ENCODE measurements at regions not wholly inside any gene's neighbourhood (a gene's known extent, or its start where the extent isn't known, plus 50 kb on each side); places are given as distances from the start of the nearest gene placed in this dataset.

DNA sequence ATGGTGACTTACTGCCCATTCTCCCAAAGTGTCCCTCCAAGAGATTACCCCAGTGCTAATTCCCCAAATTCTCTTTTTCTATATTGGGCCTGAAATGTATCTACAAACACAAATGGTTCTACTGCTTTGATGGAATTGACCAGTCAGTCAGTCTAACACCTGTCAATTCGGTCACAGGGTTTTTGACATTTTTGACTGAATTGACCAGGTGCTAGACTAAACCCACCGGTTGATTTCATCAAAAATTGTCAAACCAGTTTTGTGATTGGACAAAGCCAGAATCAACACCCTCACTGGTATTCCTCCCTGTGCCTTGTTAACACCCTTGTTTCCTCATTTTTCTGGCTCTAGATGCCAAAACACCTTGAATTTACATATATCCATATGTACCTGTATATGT lies 398.4 kb upstream of the NR2F2 start:
- no peak overlapping the region for H3K4me3 ChIP-seq (ENCODE audit: low read length)
- no peaks in the 10 kb centered on the region for H4K20me1 ChIP-seq (ENCODE audit: control insufficient read depth, insufficient read depth, low read depth, low read length)
- no peaks in the 10 kb centered on the region for H3K79me2 ChIP-seq (ENCODE audit: control insufficient read depth, low read length)
- no peaks in the 10 kb centered on the region for H3K27me3 ChIP-seq (ENCODE audit: control insufficient read depth, low read length)
- no peaks in the 10 kb centered on the region for H3F3A ChIP-seq (ENCODE audit: control insufficient read depth, insufficient read depth)
- no peaks in the 10 kb centered on the region for H3K4me1 ChIP-seq (ENCODE audit: control insufficient read depth, low read length)
- no peaks in the 10 kb centered on the region for H3K9me3 ChIP-seq (ENCODE audit: control insufficient read depth, insufficient read depth, low read length)
- TF ChIP-seq, protein P1, sequence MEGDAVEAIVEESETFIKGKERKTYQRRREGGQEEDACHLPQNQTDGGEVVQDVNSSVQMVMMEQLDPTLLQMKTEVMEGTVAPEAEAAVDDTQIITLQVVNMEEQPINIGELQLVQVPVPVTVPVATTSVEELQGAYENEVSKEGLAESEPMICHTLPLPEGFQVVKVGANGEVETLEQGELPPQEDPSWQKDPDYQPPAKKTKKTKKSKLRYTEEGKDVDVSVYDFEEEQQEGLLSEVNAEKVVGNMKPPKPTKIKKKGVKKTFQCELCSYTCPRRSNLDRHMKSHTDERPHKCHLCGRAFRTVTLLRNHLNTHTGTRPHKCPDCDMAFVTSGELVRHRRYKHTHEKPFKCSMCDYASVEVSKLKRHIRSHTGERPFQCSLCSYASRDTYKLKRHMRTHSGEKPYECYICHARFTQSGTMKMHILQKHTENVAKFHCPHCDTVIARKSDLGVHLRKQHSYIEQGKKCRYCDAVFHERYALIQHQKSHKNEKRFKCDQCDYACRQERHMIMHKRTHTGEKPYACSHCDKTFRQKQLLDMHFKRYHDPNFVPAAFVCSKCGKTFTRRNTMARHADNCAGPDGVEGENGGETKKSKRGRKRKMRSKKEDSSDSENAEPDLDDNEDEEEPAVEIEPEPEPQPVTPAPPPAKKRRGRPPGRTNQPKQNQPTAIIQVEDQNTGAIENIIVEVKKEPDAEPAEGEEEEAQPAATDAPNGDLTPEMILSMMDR (IDR thresholded peaks at IDR 0.05; ENCODE audit: low read depth, low read length, poor library complexity, severe bottlenecking): no peak
- TF ChIP-seq EZH2phosphoT487 (IDR thresholded peaks at IDR 0.05; ENCODE audit: borderline replicate concordance, low read length): no peak
- H3K27ac ChIP-seq (ENCODE audit: low read depth, low read length): no peak overlapping the region
- H3K4me2 ChIP-seq (ENCODE audit: low read length): no peak overlapping the region
- H3K36me3 ChIP-seq (ENCODE audit: control insufficient read depth, low read length): no peaks in the 10 kb centered on the region
- no peaks in the 10 kb centered on the region for H3K9me2 ChIP-seq (replicated peaks; ENCODE audit: control insufficient read depth, low read length)

DNA sequence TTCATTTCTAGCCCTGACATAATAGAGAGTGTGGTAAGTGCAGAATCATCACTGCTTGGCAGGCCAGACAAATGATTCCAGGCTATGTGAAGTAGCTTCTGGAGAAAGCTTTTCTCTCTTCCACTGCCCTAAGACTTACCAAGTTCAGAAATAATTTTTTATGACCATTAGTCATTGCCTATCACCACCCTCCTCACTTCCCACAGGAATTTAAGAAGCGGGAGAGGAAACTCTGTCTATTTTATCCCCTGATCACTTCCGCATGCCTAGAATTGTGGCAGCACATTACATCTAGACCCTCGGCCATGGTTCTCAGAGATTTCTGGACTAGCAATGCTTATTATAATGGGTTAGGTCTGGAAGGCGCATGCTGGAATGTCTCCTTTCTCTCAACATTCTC lies 397.8 kb upstream of the NR2F2 start:
- TF ChIP-seq, protein P1 (IDR thresholded peaks at IDR 0.05; ENCODE audit: low read depth, low read length, poor library complexity, severe bottlenecking): no peak
- no peak for TF ChIP-seq EZH2phosphoT487 (IDR thresholded peaks at IDR 0.05; ENCODE audit: borderline replicate concordance, low read length)
- H3K27me3 ChIP-seq (ENCODE audit: control insufficient read depth, low read length): no peaks in the 10 kb centered on the region
- no peak overlapping the region for H3K27ac ChIP-seq (ENCODE audit: low read depth, low read length)
- no peaks in the 10 kb centered on the region for H3K9me2 ChIP-seq (replicated peaks; ENCODE audit: control insufficient read depth, low read length)
- no peak overlapping the region for H3K4me2 ChIP-seq (ENCODE audit: low read length)
- H3K9me3 ChIP-seq (ENCODE audit: control insufficient read depth, insufficient read depth, low read length): no peaks in the 10 kb centered on the region
- no peaks in the 10 kb centered on the region for H3K36me3 ChIP-seq (ENCODE audit: control insufficient read depth, low read length)
- no peaks in the 10 kb centered on the region for H3K4me1 ChIP-seq (ENCODE audit: control insufficient read depth, low read length)
- H3K4me3 ChIP-seq (ENCODE audit: low read length): no peak overlapping the region
- H3F3A ChIP-seq (ENCODE audit: control insufficient read depth, insufficient read depth): no peaks in the 10 kb centered on the region
- H3K79me2 ChIP-seq (ENCODE audit: control insufficient read depth, low read length): no peaks in the 10 kb centered on the region
- H4K20me1 ChIP-seq (ENCODE audit: control insufficient read depth, insufficient read depth, low read depth, low read length): no peaks in the 10 kb centered on the region

DNA sequence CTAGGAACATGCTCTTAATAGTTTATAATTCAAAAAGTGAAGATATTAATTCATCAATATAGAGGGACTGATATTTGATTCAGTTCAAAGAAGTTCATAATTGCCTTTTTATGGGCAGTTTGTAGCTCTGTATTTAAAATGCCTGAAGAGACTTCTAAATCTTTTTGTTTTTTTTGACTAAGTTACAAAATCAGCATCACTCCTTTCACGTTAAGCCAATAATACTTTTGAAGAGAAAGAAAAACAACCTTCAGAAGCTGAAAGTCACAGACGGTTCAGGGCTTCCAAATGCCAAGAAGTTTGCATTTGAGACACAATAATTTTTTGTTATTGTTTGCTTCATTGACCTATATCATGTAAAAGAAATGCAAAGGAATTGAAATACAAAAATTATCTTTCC lies 394.6 kb upstream of the NR2F2 start:
- no peaks in the 10 kb centered on the region for H3K9me3 ChIP-seq (ENCODE audit: control insufficient read depth, insufficient read depth, low read length)
- H3F3A ChIP-seq (ENCODE audit: control insufficient read depth, insufficient read depth): no peaks in the 10 kb centered on the region
- H3K36me3 ChIP-seq (ENCODE audit: control insufficient read depth, low read length): no peaks in the 10 kb centered on the region
- H3K4me3 ChIP-seq (ENCODE audit: low read length): no peak overlapping the region
- no peak for TF ChIP-seq EZH2phosphoT487 (IDR thresholded peaks at IDR 0.05; ENCODE audit: borderline replicate concordance, low read length)
- TF ChIP-seq, protein P1 (IDR thresholded peaks at IDR 0.05; ENCODE audit: low read depth, low read length, poor library complexity, severe bottlenecking): no peak
- no peaks in the 10 kb centered on the region for H3K27me3 ChIP-seq (ENCODE audit: control insufficient read depth, low read length)
- H4K20me1 ChIP-seq (ENCODE audit: control insufficient read depth, insufficient read depth, low read depth, low read length): no peaks in the 10 kb centered on the region
- H3K79me2 ChIP-seq (ENCODE audit: control insufficient read depth, low read length): no peaks in the 10 kb centered on the region
- H3K4me2 ChIP-seq (ENCODE audit: low read length): no peak overlapping the region
- H3K9me2 ChIP-seq (replicated peaks; ENCODE audit: control insufficient read depth, low read length): no peaks in the 10 kb centered on the region
- H3K4me1 ChIP-seq (ENCODE audit: control insufficient read depth, low read length): no peaks in the 10 kb centered on the region
- no peak overlapping the region for H3K27ac ChIP-seq (ENCODE audit: low read depth, low read length)

DNA sequence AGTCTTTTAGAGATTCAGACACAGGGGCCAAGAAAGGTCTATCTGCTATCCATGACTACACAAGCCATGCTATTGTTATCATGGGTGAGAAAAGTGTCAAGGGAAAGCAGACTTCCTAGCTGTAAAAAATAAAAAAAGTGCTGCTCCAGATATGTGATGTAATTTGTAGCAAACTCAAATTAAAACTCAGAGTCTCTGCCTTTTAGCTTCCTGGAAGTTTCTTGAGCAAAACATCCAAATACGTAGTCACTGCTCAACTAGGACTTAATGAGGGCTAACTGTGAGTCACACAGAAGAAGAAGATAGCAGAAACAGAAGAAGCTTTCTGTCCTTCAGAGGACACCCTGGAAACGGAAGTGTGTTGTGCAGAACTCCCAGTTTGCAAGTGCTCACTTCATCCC lies 393.4 kb upstream of the NR2F2 start:
- Histone ChIP-seq H3F3A (ENCODE audit: control insufficient read depth, insufficient read depth) (no peaks in the 10 kb centered on the region), H3K9me2 (replicated peaks; ENCODE audit: control insufficient read depth, low read length) (no peaks in the 10 kb centered on the region), H3K27ac (ENCODE audit: low read depth, low read length) (no peak overlapping the region), H3K4me1 (ENCODE audit: control insufficient read depth, low read length) (no peaks in the 10 kb centered on the region), H3K4me2 (ENCODE audit: low read length) (no peak overlapping the region), H3K79me2 (ENCODE audit: control insufficient read depth, low read length) (no peaks in the 10 kb centered on the region), H3K9me3 (ENCODE audit: control insufficient read depth, insufficient read depth, low read length) (no peaks in the 10 kb centered on the region), H4K20me1 (ENCODE audit: control insufficient read depth, insufficient read depth, low read depth, low read length) (no peaks in the 10 kb centered on the region), H3K36me3 (ENCODE audit: control insufficient read depth, low read length) (no peaks in the 10 kb centered on the region), H3K27me3 (ENCODE audit: control insufficient read depth, low read length) (no peaks in the 10 kb centered on the region), H3K4me3 (ENCODE audit: low read length) (no peak overlapping the region)
- no peak for TF ChIP-seq EZH2phosphoT487 (IDR thresholded peaks at IDR 0.05; ENCODE audit: borderline replicate concordance, low read length)

Measured in DOHH2 (cell line).